ENCODE measurements at regions not wholly inside any gene's neighbourhood (a gene's known extent, or its start where the extent isn't known, plus 50 kb on each side); places are given as distances from the start of the nearest gene placed in this dataset.

DNA sequence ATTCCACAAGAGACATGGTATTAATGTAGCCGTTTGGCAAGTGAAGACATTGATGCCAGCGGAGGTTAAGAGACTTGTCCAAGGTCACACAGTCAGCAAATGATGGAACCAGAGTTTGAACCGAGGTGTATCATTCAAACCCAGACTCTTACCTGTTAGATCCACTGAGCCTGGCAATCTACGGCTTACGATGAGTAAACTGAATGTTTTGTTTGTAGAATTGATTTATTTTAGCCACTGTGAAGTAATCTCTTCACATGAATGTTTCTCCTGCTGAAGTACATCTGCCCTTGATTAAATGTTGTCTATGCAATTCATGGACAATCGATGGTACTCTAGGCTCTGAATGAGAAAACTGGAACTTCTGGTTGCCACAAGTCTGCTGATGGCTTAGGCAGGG is 155.5 kb upstream of the NAV2 start:
- TF ChIP-seq SIN3A (IDR thresholded peaks at IDR 0.05; ENCODE audit: borderline replicate concordance, insufficient read depth, low read depth, low read length): no peak
- no peak for TF ChIP-seq REST (IDR thresholded peaks at IDR 0.05; ENCODE audit: insufficient read depth in 1 of 2, low read depth in 2 of 2, low read length in 1 of 2)
- TF ChIP-seq POLR2AphosphoS5 (IDR thresholded peaks at IDR 0.05; ENCODE audit: low read depth, low read length): no peak
- TF ChIP-seq CTCF (IDR thresholded peaks at IDR 0.05): no peak
- no peak for TF ChIP-seq TCF7L2 (IDR thresholded peaks at IDR 0.05; ENCODE audit: low read depth, low read length)
- Histone ChIP-seq H3K9me3 (ENCODE audit: control insufficient read depth, insufficient read depth, low read depth, low read length) (no peaks in the 10 kb centered on the region), H3K4me3 (ENCODE audit: low read depth in 2 of 2, low read length in 2 of 2) (no peak overlapping the region), H3K4me1 (ENCODE audit: control insufficient read depth, insufficient read depth, low read length) (no peaks in the 10 kb centered on the region), H3K27ac (ENCODE audit: low read length) (no peak overlapping the region), H3K36me3 (ENCODE audit: control insufficient read depth, insufficient read depth, low read length) (no peaks in the 10 kb centered on the region), H3K27me3 (ENCODE audit: control insufficient read depth, insufficient read depth, low read length) (peaks cover 9% of the 10 kb centered on the region; the same call in 1 of the 2 replicates)
- BruUV-seq (replicated peaks): no TSS peak
- intact Hi-C loops (cut with micrococcal nuclease; ENCODE audit: unreplicated experiment) (loop anchor here (10.0 kb wide), 1 partner anchor 578 kb away; no protein-coding TSS in a partner anchor), in situ Hi-C loops (cut with HindIII; ENCODE audit: low pct_unique_long_range_greater_than_20kb, low sequenced_read_pairs) (no loop called here)
- ChIA-PET CTCF (interaction anchor here (0.6 to 1.0 kb wide), 3 partner anchors 346 to 486 kb away, joined by 3 to 10 read pairs (median 5); no protein-coding TSS in a partner anchor), POLR2A (no interaction called here)
- DNase-seq (ENCODE audit: low read depth, low spot score): no peak
- no peak for ATAC-seq

- DNase-seq (ENCODE audit: low read depth, low spot score): no peak
- no peak overlapping the region for H3K27ac ChIP-seq (ENCODE audit: low read length)
- no TSS peak for BruUV-seq (replicated peaks)
- no peaks in the 10 kb centered on the region for H3K4me1 ChIP-seq (ENCODE audit: control insufficient read depth, insufficient read depth, low read length)
- in situ Hi-C loops (cut with HindIII; ENCODE audit: low pct_unique_long_range_greater_than_20kb, low sequenced_read_pairs) (no loop called here), intact Hi-C loops (cut with micrococcal nuclease; ENCODE audit: unreplicated experiment) (loop anchor here (10.0 kb wide), 1 partner anchor 580 kb away; no protein-coding TSS in a partner anchor)
- no peaks in the 10 kb centered on the region for H3K36me3 ChIP-seq (ENCODE audit: control insufficient read depth, insufficient read depth, low read length)
- H3K9me3 ChIP-seq (ENCODE audit: control insufficient read depth, insufficient read depth, low read depth, low read length): no peaks in the 10 kb centered on the region
- ChIA-PET CTCF (interaction anchor here (0.5 to 1.1 kb wide), 2 partner anchors 222 to 484 kb away, joined by 3 to 5 read pairs; no protein-coding TSS in a partner anchor), POLR2A (interaction anchor here (0.6 kb wide), 1 partner anchor 204 kb away, joined by 7 read pairs; no protein-coding TSS in a partner anchor)
- no peak for ATAC-seq
- TF ChIP-seq REST (IDR thresholded peaks at IDR 0.05; ENCODE audit: insufficient read depth in 1 of 2, low read depth in 2 of 2, low read length in 1 of 2): no peak
- TF ChIP-seq CTCF (IDR thresholded peaks at IDR 0.05): no peak
- no peak for TF ChIP-seq POLR2AphosphoS5 (IDR thresholded peaks at IDR 0.05; ENCODE audit: low read depth, low read length)
- TF ChIP-seq SIN3A (IDR thresholded peaks at IDR 0.05; ENCODE audit: borderline replicate concordance, insufficient read depth, low read depth, low read length): no peak
- no peak for TF ChIP-seq TCF7L2 (IDR thresholded peaks at IDR 0.05; ENCODE audit: low read depth, low read length)
- H3K4me3 ChIP-seq (ENCODE audit: low read depth in 2 of 2, low read length in 2 of 2): no peak overlapping the region
- H3K27me3 ChIP-seq (ENCODE audit: control insufficient read depth, insufficient read depth, low read length): peaks cover 6% of the 10 kb centered on the region; the same call in 1 of the 2 replicates
Measured at GRCh38 chr11:19555266-19555665, 157.4 kb upstream of the NAV2 start.
